PC-9 (cell line): ENCODE measurements at regions not wholly inside any gene's neighbourhood (a gene's known extent, or its start where the extent isn't known, plus 50 kb on each side); places are given as distances from the start of the nearest gene placed in this dataset.

Experiments
- EZH2 ChIP-seq: fragments of 200-600 bp; sonication (generic); IDR thresholded peaks from 2 replicates; pipeline ENCODE4 v1.8.0; 2017; ENCODE audit warnings: antibody characterized with exemption, low read depth
- TF ChIP-seq, protein P1 (sequence below): fragments of 200-600 bp; sonication (generic); conservative IDR thresholded peaks from 2 replicates; pipeline ENCODE4 v1.6.1; 2017; ENCODE audit warnings: mixed run types, antibody characterized with exemption, mild to moderate bottlenecking, moderate library complexity

DNA sequence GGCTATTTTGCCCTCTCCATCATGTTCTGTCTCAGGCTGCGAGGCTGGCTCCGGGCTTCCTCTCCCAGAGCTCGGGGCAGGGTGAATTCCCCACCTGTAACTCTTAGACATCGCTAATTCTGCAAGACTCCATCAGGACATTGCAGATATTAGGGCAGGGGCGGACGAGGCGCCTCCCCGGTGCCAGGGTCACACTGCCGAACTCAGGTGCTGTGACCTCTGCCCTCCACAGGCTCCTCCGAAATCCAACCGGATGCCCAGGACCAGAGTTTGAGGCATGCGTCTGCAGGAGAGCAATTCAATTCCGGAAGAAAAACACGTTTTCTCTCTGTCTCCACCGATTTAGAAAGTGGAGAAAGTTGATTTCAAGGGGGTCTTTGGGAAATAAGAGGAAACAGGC is 542.7 kb downstream of the BRD1 start:
- TF ChIP-seq EZH2: no peak
- TF ChIP-seq, protein P1, sequence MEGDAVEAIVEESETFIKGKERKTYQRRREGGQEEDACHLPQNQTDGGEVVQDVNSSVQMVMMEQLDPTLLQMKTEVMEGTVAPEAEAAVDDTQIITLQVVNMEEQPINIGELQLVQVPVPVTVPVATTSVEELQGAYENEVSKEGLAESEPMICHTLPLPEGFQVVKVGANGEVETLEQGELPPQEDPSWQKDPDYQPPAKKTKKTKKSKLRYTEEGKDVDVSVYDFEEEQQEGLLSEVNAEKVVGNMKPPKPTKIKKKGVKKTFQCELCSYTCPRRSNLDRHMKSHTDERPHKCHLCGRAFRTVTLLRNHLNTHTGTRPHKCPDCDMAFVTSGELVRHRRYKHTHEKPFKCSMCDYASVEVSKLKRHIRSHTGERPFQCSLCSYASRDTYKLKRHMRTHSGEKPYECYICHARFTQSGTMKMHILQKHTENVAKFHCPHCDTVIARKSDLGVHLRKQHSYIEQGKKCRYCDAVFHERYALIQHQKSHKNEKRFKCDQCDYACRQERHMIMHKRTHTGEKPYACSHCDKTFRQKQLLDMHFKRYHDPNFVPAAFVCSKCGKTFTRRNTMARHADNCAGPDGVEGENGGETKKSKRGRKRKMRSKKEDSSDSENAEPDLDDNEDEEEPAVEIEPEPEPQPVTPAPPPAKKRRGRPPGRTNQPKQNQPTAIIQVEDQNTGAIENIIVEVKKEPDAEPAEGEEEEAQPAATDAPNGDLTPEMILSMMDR: no peak
